T-cell (primary cell): ENCODE measurements at regions not wholly inside any gene's neighbourhood (a gene's known extent, or its start where the extent isn't known, plus 50 kb on each side); places are given as distances from the start of the nearest gene placed in this dataset.

Source experiments
- ATAC-seq, 4 experiments: fragments of 200-7000 bp in 3 of 4; fragments of 150-1000 bp in 1 of 4; cut with Tn5 transposase; replicated peaks in 1 of 4; 1 replicate in 3 of 4; 2 replicates in 1 of 4; pipeline ENCODE4 v1.10.0; 2021; ENCODE audit warnings: moderate library complexity in 3 of 4, mild to moderate bottlenecking in 2 of 4, moderate number of reproducible peaks in 1 of 4
- CTCF ChIA-PET, 2 donors: fragments of 300-600 bp; sonication (Branson Sonifier 250); formaldehyde crosslinking; loops; one replicate each; lab custom pipeline; 2022; ENCODE audit warnings: antibody characterized with exemption in 2 of 2; lab: Charles Lee
- POLR2A ChIA-PET, 2 donors: fragments of 300-600 bp; sonication (Branson Sonifier 250); formaldehyde crosslinking; loops; one replicate each; lab custom pipeline; 2022; ENCODE audit warnings: antibody characterized with exemption in 2 of 2; lab: Charles Lee
- DNase-seq, 35 experiments: peaks; one replicate each; pipeline versions ENCODE4 v3.0.0 to v3.0.0-alpha.2; 2013 to 2023
- H3K27ac ChIP-seq: one replicate; pipeline ENCODE4 v1.5.1; 2013; ENCODE audit warnings: low read length
- H3K27me3 ChIP-seq, 2 experiments: replicated peaks in 1 of 2; 1 replicate in 1 of 2; 2 replicates in 1 of 2; pipeline versions ENCODE4 v1.6.1 to v1.7.0; 2013; ENCODE audit warnings: low read length in 1 of 2, mixed read lengths in 1 of 2; ENCODE audit not compliant: control insufficient read depth in 2 of 2, insufficient read depth in 2 of 2; ENCODE audit errors: extremely low read depth in 1 of 2
- H3K36me3 ChIP-seq, 2 donors: 1 replicate in 1 of 2; 2 replicates in 1 of 2; pipeline versions ENCODE4 v1.6.1 to v1.7.0; 2013; ENCODE audit warnings: low read length in 1 of 2; ENCODE audit not compliant: control insufficient read depth in 2 of 2, insufficient read depth in 1 of 2; ENCODE audit errors: extremely low read depth in 1 of 2
- H3K4me1 ChIP-seq, 2 experiments: 1 replicate in 1 of 2; 2 replicates in 1 of 2; pipeline versions ENCODE4 v1.6.1 to v1.7.0; 2013; ENCODE audit warnings: low read length in 2 of 2, mixed read lengths in 1 of 2; ENCODE audit not compliant: insufficient read depth in 2 of 2, control insufficient read depth in 1 of 2; ENCODE audit errors: extremely low read depth in 1 of 2
- H3K4me3 ChIP-seq, 2 donors: 1 replicate in 1 of 2; 2 replicates in 1 of 2; pipeline versions ENCODE4 v1.5.1 to v1.7.0; 2013; ENCODE audit warnings: mild to moderate bottlenecking in 2 of 2, low read length in 1 of 2, moderate library complexity in 1 of 2; ENCODE audit not compliant: control insufficient read depth in 1 of 2; ENCODE audit errors: extremely low read depth in 1 of 2
- H3K9me3 ChIP-seq: 2 replicates; pipeline ENCODE4 v1.7.0; 2013
- H3K27ac Mint-ChIP-seq, 2 donors: one replicate each; pipeline ENCODE4 v1.8.0; 2020 to 2021; ENCODE audit warnings: mild to moderate bottlenecking in 2 of 2, mixed read lengths in 2 of 2
- H3K27me3 Mint-ChIP-seq, 2 donors: one replicate each; pipeline ENCODE4 v1.8.0; 2021 to 2022; ENCODE audit warnings: mixed read lengths in 2 of 2
- H3K36me3 Mint-ChIP-seq: one replicate; pipeline ENCODE4 v1.8.0; 2021; ENCODE audit warnings: mixed read lengths
- H3K4me1 Mint-ChIP-seq, 3 donors: one replicate each; pipeline ENCODE4 v1.8.0; 2020 to 2022; ENCODE audit warnings: mixed read lengths in 3 of 3, mild to moderate bottlenecking in 1 of 3
- H3K4me3 Mint-ChIP-seq, 3 donors: one replicate each; pipeline ENCODE4 v1.8.0; 2020 to 2022; ENCODE audit warnings: mild to moderate bottlenecking in 3 of 3, mixed read lengths in 3 of 3, moderate library complexity in 3 of 3
- H3K9me3 Mint-ChIP-seq, 3 donors: one replicate each; pipeline ENCODE4 v1.8.0; 2020 to 2022; ENCODE audit warnings: mixed read lengths in 3 of 3
- WGBS: methylation state at CpG from one replicate; pipeline ENCODE4 v1.1.5; 2013; ENCODE audit warnings: missing lambda C conversion rate; ENCODE audit not compliant: insufficient coverage; 5-methylcytosine and 5-hydroxymethylcytosine counted together

DNA sequence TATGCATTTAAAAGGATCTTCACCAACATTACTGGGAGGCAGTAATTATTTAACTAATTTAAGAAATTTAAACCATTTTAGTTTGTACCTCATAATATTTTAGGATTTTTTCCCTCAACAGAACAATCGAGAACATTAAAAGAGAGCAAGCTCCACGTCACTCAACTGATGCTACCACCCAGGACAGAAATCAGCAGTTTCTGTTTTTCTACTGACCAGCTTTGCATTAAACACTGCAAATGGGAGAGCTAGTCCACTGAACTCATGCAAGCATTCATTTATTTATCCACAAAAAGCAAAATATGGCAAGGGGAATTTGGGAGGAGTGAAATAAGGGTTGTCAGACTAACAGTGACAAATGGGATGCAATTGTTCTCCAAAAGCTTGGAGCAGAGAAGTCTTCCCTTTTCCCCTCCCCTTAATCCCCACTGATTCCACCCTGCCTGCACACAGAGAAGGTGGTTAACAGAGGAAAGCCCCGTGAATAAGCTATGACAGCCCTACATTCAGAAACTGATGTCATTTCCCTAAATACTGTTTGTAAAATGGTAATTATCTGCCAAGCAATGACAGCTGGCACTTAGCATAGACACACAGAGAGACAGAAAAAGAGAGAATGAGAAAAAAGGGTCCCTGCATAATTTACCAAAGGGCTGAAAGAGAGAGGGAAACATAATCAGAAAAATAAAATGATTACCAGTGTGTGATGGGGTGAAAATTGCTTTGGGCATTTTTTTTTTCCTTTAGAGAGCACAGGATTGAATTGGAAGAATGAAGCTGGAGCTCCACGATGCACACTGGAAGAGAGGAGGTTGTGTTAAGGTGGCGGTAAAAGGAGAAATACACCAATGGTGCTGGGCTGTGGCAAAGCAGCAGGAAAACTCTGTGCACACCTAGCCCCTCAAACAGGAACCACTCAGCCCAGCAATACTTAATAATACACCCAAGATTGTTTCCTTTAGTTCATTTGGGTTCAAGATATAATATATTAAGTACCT, 777.4 kb downstream of the TUSC7 start:
- H3K4me1 Mint-ChIP-seq: no peaks in the 10 kb centered on the region
- ATAC-seq (no peak), DNase-seq (no peak)
- Histone ChIP-seq H3K27ac (no peak overlapping the region), H3K4me1 (no peaks in the 10 kb centered on the region), H3K9me3 (no peaks in the 10 kb centered on the region), H3K27me3 (no peaks in the 10 kb centered on the region), H3K4me3 (no peak overlapping the region), H3K36me3 (no peaks in the 10 kb centered on the region)
- ChIA-PET POLR2A (no interaction called here), CTCF (no interaction called here)
- no CpG with 5 or more reads among the region's 5 CpGs for WGBS
- peaks cover 0 to 13% (median 4%) of the 10 kb centered on the region in 3 donors for H3K9me3 Mint-ChIP-seq
- no peaks in the 10 kb centered on the region for H3K27me3 Mint-ChIP-seq
- H3K27ac Mint-ChIP-seq: no peak overlapping the region
- H3K36me3 Mint-ChIP-seq: no peaks in the 10 kb centered on the region
- no peak overlapping the region for H3K4me3 Mint-ChIP-seq

DNA sequence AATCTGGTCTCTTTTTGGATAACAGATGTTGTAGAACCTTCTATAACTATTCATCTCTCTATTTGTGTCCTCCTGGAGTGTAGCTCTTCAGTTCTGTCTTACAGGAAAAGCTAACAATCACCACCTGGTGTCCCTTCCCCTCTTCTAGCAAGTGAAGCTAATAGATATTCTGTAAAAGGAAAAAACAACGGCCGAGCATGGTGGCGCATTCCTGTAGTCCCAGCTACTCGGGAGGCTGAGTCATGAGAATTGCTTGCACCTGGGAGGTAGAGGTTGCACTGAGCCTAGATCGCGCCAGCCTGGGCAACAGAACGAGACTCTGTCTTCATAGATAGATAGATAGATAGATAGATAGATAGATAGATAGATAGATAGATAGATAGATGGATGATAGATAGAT, 779.4 kb downstream of the TUSC7 start:
- Mint-ChIP-seq H3K27me3 (no peaks in the 10 kb centered on the region), H3K4me1 (no peaks in the 10 kb centered on the region), H3K27ac (no peak overlapping the region), H3K9me3 (peaks cover 3 to 13% (median 5%) of the 10 kb centered on the region in 3 donors), H3K4me3 (no peak overlapping the region), H3K36me3 (no peaks in the 10 kb centered on the region)
- ATAC-seq (no peak), DNase-seq (no peak)
- no peaks in the 10 kb centered on the region for H3K4me1 ChIP-seq
- no peaks in the 10 kb centered on the region for H3K27me3 ChIP-seq
- no peaks in the 10 kb centered on the region for H3K36me3 ChIP-seq
- no peaks in the 10 kb centered on the region for H3K9me3 ChIP-seq
- ChIA-PET POLR2A (no interaction called here), CTCF (no interaction called here)
- H3K4me3 ChIP-seq: no peak overlapping the region
- WGBS: 92% methylated on average over 4 of the region's 7 CpGs
- no peak overlapping the region for H3K27ac ChIP-seq

DNA sequence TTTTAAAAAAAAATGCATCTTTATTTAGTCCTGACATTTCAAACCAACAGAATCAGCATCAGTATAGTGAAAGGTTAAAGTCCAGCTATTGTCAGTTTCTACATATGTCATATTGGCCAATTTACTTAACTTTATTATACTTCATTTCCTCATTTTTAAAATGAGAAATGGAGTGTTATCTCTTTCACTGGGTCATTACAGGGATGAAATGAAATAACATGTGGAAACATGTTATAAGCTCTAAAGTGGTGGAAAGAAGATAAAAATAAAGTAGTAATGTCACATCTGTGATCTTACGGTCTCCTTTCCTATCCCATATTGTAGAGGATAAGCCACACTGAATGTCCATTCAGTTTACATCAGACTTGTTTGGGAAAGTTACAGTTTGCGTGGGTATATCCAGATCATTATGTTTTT, 780.1 kb downstream of the TUSC7 start:
- no CpG with 5 or more reads among the region's 2 CpGs for WGBS
- H3K27me3 Mint-ChIP-seq: no peaks in the 10 kb centered on the region
- no peak overlapping the region for H3K4me3 Mint-ChIP-seq
- POLR2A ChIA-PET: no interaction called here
- Histone ChIP-seq H3K4me3 (no peak overlapping the region), H3K27me3 (no peaks in the 10 kb centered on the region), H3K36me3 (no peaks in the 10 kb centered on the region), H3K9me3 (no peaks in the 10 kb centered on the region), H3K4me1 (no peaks in the 10 kb centered on the region), H3K27ac (no peak overlapping the region)
- DNase-seq (no peak), ATAC-seq (no peak)
- H3K36me3 Mint-ChIP-seq: no peaks in the 10 kb centered on the region
- H3K9me3 Mint-ChIP-seq: peaks cover 3 to 10% (median 5%) of the 10 kb centered on the region in 3 donors
- H3K4me1 Mint-ChIP-seq: no peaks in the 10 kb centered on the region
- H3K27ac Mint-ChIP-seq: no peak overlapping the region
- CTCF ChIA-PET: no interaction called here

DNA sequence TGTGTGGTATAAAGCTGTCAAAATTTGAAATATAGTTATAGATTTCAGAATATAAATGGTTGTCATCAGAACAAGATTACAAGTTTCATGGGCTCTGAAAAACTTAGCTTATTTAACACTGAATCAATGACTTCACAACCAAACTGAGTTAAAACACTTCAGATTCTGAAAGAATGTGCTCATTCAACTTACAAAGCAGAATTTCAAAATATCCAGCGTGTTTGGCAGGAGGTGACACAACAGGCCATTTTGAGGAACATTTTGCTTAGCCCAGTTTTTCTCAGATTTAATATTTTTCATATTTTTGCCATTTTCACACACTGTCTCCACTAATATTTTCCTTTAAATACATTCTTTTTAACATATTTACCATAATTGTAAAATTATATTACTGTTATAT, 781.1 kb downstream of the TUSC7 start:
- Histone ChIP-seq H3K4me1 (no peaks in the 10 kb centered on the region), H3K4me3 (no peak overlapping the region), H3K36me3 (no peaks in the 10 kb centered on the region), H3K27ac (no peak overlapping the region), H3K9me3 (no peaks in the 10 kb centered on the region), H3K27me3 (no peaks in the 10 kb centered on the region)
- ATAC-seq (no peak), DNase-seq (no peak)
- 78% methylated on average over 1 of the region's 1 CpG for WGBS
- no peaks in the 10 kb centered on the region for H3K27me3 Mint-ChIP-seq
- H3K36me3 Mint-ChIP-seq: no peaks in the 10 kb centered on the region
- H3K4me3 Mint-ChIP-seq: no peak overlapping the region
- no peaks in the 10 kb centered on the region for H3K4me1 Mint-ChIP-seq
- ChIA-PET CTCF (no interaction called here), POLR2A (no interaction called here)
- H3K9me3 Mint-ChIP-seq: peaks cover 3 to 10% (median 5%) of the 10 kb centered on the region in 3 donors
- no peak overlapping the region for H3K27ac Mint-ChIP-seq

DNA sequence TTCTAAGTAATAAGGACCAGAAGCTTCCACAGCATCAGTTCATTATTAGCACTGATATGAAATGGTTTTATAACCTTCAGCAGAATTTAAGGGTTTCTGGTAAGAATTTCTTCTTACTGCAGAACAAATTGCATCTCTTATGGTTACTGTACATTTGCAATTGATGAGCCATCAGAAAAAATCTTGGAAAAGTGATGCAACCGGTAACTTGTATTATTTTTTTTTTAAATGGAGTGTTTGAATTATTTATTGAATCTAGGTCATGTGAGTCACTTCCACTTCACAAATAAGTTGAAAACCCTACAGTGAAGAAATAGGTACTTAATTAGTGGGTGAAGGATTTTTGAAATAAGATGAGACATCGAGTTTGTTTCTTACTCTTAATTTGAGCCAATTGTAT, 786.0 kb downstream of the TUSC7 start:
- H3K9me3 Mint-ChIP-seq: peaks cover 4 to 7% (median 6%) of the 10 kb centered on the region in 3 donors
- Histone ChIP-seq H3K27ac (no peak overlapping the region), H3K4me1 (no peaks in the 10 kb centered on the region), H3K27me3 (no peaks in the 10 kb centered on the region), H3K4me3 (no peak overlapping the region), H3K9me3 (no peaks in the 10 kb centered on the region), H3K36me3 (no peaks in the 10 kb centered on the region)
- ATAC-seq (no peak), DNase-seq (no peak)
- no peaks in the 10 kb centered on the region for H3K27me3 Mint-ChIP-seq
- H3K4me3 Mint-ChIP-seq: no peak overlapping the region
- ChIA-PET POLR2A (no interaction called here), CTCF (no interaction called here)
- no peak overlapping the region for H3K27ac Mint-ChIP-seq
- no peaks in the 10 kb centered on the region for H3K36me3 Mint-ChIP-seq
- WGBS: no CpG with 5 or more reads among the region's 2 CpGs
- no peaks in the 10 kb centered on the region for H3K4me1 Mint-ChIP-seq

DNA sequence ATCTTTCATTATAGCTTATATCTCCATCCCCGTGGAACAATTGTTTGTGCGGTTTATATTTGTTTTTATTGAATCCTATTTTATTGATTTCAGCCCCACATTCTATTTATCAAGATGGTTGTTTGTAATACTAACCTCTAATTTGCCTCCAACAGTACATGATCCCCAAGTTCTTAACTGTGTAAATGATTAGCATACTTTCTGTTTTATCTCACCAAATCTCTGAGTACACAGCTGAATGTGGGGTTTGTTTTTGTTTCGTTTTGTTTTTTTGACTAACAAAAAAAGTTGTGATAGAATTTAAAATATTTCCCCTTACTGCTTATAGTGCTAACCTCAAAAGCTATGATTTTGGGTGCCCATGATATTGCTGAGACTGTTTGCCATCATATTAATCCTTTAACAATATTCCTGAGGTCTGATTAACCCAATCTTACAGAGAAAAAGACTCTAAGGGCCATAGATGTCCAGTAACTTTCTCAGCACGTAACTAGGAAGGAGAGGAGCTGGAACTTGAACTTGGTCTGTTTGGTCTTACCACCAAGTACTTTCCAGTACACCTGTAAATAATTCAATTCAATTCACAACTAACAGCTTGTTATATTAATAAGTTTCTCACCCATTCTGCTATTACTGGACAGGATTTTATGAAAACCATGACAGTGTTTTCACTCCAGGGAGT, 789.8 kb downstream of the TUSC7 start:
- WGBS: no CpG with 5 or more reads among the region's 4 CpGs
- Histone ChIP-seq H3K36me3 (no peaks in the 10 kb centered on the region), H3K4me1 (no peaks in the 10 kb centered on the region), H3K9me3 (no peaks in the 10 kb centered on the region), H3K27ac (no peak overlapping the region), H3K27me3 (no peaks in the 10 kb centered on the region), H3K4me3 (no peak overlapping the region)
- Mint-ChIP-seq H3K9me3 (peaks cover 4 to 7% (median 5%) of the 10 kb centered on the region in 3 donors), H3K36me3 (no peaks in the 10 kb centered on the region), H3K27me3 (no peaks in the 10 kb centered on the region), H3K4me3 (no peak overlapping the region), H3K27ac (no peak overlapping the region), H3K4me1 (no peaks in the 10 kb centered on the region)
- ChIA-PET POLR2A (no interaction called here), CTCF (no interaction called here)
- ATAC-seq: no peak
- no peak for DNase-seq
